ENCODE measurements at regions not wholly inside any gene's neighbourhood (a gene's known extent, or its start where the extent isn't known, plus 50 kb on each side); places are given as distances from the start of the nearest gene placed in this dataset.

DNA sequence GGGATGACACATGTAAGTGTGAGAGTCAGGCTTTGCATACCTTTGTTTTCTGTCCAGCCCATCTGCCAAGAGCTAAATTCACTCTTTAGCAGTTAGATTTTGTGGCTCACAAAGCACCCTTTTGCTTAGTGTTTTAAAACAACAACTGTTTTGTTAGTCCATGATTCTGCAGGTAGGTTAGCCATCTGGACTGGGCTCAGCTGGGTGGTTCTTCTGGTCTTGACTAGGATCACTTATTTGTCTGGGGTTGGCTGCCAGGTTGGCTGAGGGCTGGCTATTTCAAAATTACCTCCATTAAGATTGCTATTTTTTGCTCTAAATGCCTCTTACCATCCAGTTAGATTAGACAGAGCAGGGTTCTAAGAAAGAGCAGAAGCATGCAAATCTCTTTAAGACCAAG, 489.3 kb downstream of the BTBD3 start:
- no peaks in the 10 kb centered on the region for H3K36me3 Mint-ChIP-seq (ENCODE audit: low read depth)
- no peak overlapping the region for H3K27ac Mint-ChIP-seq
- DNase-seq (ENCODE audit: low spot score), result no peak
- H3K9me3 Mint-ChIP-seq, result peaks cover 48% of the 10 kb centered on the region
- H3K27me3 Mint-ChIP-seq (ENCODE audit: low read depth), result no peaks in the 10 kb centered on the region
- intact Hi-C loops (cut with micrococcal nuclease), result no loop called here
- no peaks in the 10 kb centered on the region for H3K4me1 Mint-ChIP-seq (ENCODE audit: low read depth)
- no peak overlapping the region for H3K4me3 Mint-ChIP-seq (ENCODE audit: low read depth)

GRCh38 chr20:12409501-12409900, 491.8 kb downstream of the BTBD3 start:
- intact Hi-C loops (cut with micrococcal nuclease), result no loop called here
- Mint-ChIP-seq H3K9me3 (peaks cover 45% of the 10 kb centered on the region), H3K4me3 (ENCODE audit: low read depth) (no peak overlapping the region), H3K36me3 (ENCODE audit: low read depth) (no peaks in the 10 kb centered on the region), H3K4me1 (ENCODE audit: low read depth) (no peaks in the 10 kb centered on the region), H3K27ac (no peak overlapping the region), H3K27me3 (ENCODE audit: low read depth) (no peaks in the 10 kb centered on the region)
- DNase-seq (ENCODE audit: low spot score), result no peak

- DNase-seq (ENCODE audit: low spot score), result no peak
Observed at GRCh38 chr20:12410783-12411182, 493.1 kb downstream of the BTBD3 start.

GRCh38 chr20:12411246-12411940, 493.7 kb downstream of the BTBD3 start:
- no peak overlapping the region for H3K4me3 Mint-ChIP-seq (ENCODE audit: low read depth)
- no peaks in the 10 kb centered on the region for H3K36me3 Mint-ChIP-seq (ENCODE audit: low read depth)
- no peaks in the 10 kb centered on the region for H3K4me1 Mint-ChIP-seq (ENCODE audit: low read depth)
- DNase-seq (ENCODE audit: low spot score), result no peak
- H3K27me3 Mint-ChIP-seq (ENCODE audit: low read depth), result no peaks in the 10 kb centered on the region
- H3K9me3 Mint-ChIP-seq, result peaks cover 54% of the 10 kb centered on the region
- no peak overlapping the region for H3K27ac Mint-ChIP-seq
- intact Hi-C loops (cut with micrococcal nuclease), result no loop called here

More at GRCh38 chr20:12410783-12411182, 493.1 kb downstream of the BTBD3 start:
- H3K4me3 Mint-ChIP-seq (ENCODE audit: low read depth), result no peak overlapping the region
- intact Hi-C loops (cut with micrococcal nuclease), result no loop called here
- peaks cover 49% of the 10 kb centered on the region for H3K9me3 Mint-ChIP-seq
- H3K27ac Mint-ChIP-seq, result no peak overlapping the region
- H3K27me3 Mint-ChIP-seq (ENCODE audit: low read depth), result no peaks in the 10 kb centered on the region
- H3K4me1 Mint-ChIP-seq (ENCODE audit: low read depth), result no peaks in the 10 kb centered on the region
- no peaks in the 10 kb centered on the region for H3K36me3 Mint-ChIP-seq (ENCODE audit: low read depth)

- Mint-ChIP-seq H3K27ac (no peak overlapping the region), H3K9me3 (peaks cover 49% of the 10 kb centered on the region), H3K27me3 (ENCODE audit: low read depth) (no peaks in the 10 kb centered on the region), H3K4me1 (ENCODE audit: low read depth) (no peaks in the 10 kb centered on the region), H3K4me3 (ENCODE audit: low read depth) (no peak overlapping the region), H3K36me3 (ENCODE audit: low read depth) (no peaks in the 10 kb centered on the region)
- DNase-seq (ENCODE audit: low spot score), result no peak
- intact Hi-C loops (cut with micrococcal nuclease), result no loop called here
Observed at GRCh38 chr20:12413116-12413515, 495.4 kb downstream of the BTBD3 start.

GRCh38 chr20:12414446-12415274, 497.0 kb downstream of the BTBD3 start:
- Mint-ChIP-seq H3K36me3 (ENCODE audit: low read depth) (no peaks in the 10 kb centered on the region), H3K9me3 (peaks cover 50% of the 10 kb centered on the region), H3K4me3 (ENCODE audit: low read depth) (no peak overlapping the region), H3K27ac (no peak overlapping the region), H3K27me3 (ENCODE audit: low read depth) (no peaks in the 10 kb centered on the region), H3K4me1 (ENCODE audit: low read depth) (no peaks in the 10 kb centered on the region)
- no peak for DNase-seq (ENCODE audit: low spot score)
- intact Hi-C loops (cut with micrococcal nuclease), result no loop called here

- no peak overlapping the region for H3K4me3 Mint-ChIP-seq (ENCODE audit: low read depth)
- H3K27ac Mint-ChIP-seq, result no peak overlapping the region
- intact Hi-C loops (cut with micrococcal nuclease), result no loop called here
- H3K27me3 Mint-ChIP-seq (ENCODE audit: low read depth), result no peaks in the 10 kb centered on the region
- DNase-seq (ENCODE audit: low spot score), result no peak
- no peaks in the 10 kb centered on the region for H3K4me1 Mint-ChIP-seq (ENCODE audit: low read depth)
- H3K9me3 Mint-ChIP-seq, result peaks cover 46% of the 10 kb centered on the region
- H3K36me3 Mint-ChIP-seq (ENCODE audit: low read depth), result no peaks in the 10 kb centered on the region
Observed at GRCh38 chr20:12416281-12416680, 498.6 kb downstream of the BTBD3 start.

GRCh38 chr20:12433724-12434123, 516.0 kb downstream of the BTBD3 start:
- intact Hi-C loops (cut with micrococcal nuclease), result no loop called here
- Mint-ChIP-seq H3K27ac (no peak overlapping the region), H3K4me3 (ENCODE audit: low read depth) (no peak overlapping the region), H3K27me3 (ENCODE audit: low read depth) (no peaks in the 10 kb centered on the region), H3K9me3 (peaks cover 21% of the 10 kb centered on the region), H3K36me3 (ENCODE audit: low read depth) (no peaks in the 10 kb centered on the region), H3K4me1 (ENCODE audit: low read depth) (no peaks in the 10 kb centered on the region)
- no peak for DNase-seq (ENCODE audit: low spot score)

GRCh38 chr20:12434672-12435071, 517.0 kb downstream of the BTBD3 start:
- Mint-ChIP-seq H3K36me3 (ENCODE audit: low read depth) (no peaks in the 10 kb centered on the region), H3K27ac (no peak overlapping the region), H3K4me3 (ENCODE audit: low read depth) (no peak overlapping the region), H3K4me1 (ENCODE audit: low read depth) (no peaks in the 10 kb centered on the region), H3K27me3 (ENCODE audit: low read depth) (no peaks in the 10 kb centered on the region), H3K9me3 (peaks cover 28% of the 10 kb centered on the region)
- DNase-seq (ENCODE audit: low spot score), result no peak
- intact Hi-C loops (cut with micrococcal nuclease), result no loop called here

DNA sequence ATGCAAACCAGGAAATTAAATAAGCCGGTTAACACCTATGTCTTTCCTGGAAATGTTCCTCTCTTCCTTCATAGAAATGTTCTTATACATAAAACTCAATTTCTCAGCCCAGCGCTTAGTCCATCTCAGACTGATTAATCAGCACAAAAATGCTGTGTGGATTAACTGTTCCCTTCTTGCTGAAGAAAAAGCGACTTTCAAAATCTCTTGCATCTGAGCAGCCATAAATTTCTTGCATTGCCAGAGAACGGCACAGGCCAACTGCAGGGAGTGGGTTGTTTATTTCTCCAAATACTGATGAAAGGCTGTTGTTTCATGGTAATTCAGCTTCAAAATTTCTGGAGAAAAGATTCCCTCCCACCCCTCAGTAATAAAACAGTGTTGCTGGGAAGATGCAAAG, 517.6 kb downstream of the BTBD3 start:
- no peaks in the 10 kb centered on the region for H3K4me1 Mint-ChIP-seq (ENCODE audit: low read depth)
- intact Hi-C loops (cut with micrococcal nuclease), result no loop called here
- no peak for DNase-seq (ENCODE audit: low spot score)
- H3K9me3 Mint-ChIP-seq, result peaks cover 28% of the 10 kb centered on the region
- no peak overlapping the region for H3K4me3 Mint-ChIP-seq (ENCODE audit: low read depth)
- no peak overlapping the region for H3K27ac Mint-ChIP-seq
- H3K36me3 Mint-ChIP-seq (ENCODE audit: low read depth), result no peaks in the 10 kb centered on the region
- no peaks in the 10 kb centered on the region for H3K27me3 Mint-ChIP-seq (ENCODE audit: low read depth)

- no peaks in the 10 kb centered on the region for H3K4me1 Mint-ChIP-seq (ENCODE audit: low read depth)
- no peaks in the 10 kb centered on the region for H3K27me3 Mint-ChIP-seq (ENCODE audit: low read depth)
- no peak for DNase-seq (ENCODE audit: low spot score)
- H3K36me3 Mint-ChIP-seq (ENCODE audit: low read depth), result no peaks in the 10 kb centered on the region
- intact Hi-C loops (cut with micrococcal nuclease), result no loop called here
- H3K4me3 Mint-ChIP-seq (ENCODE audit: low read depth), result no peak overlapping the region
- H3K9me3 Mint-ChIP-seq, result peaks cover 43% of the 10 kb centered on the region
- H3K27ac Mint-ChIP-seq, result no peak overlapping the region
Observed at GRCh38 chr20:12453711-12454110, 536.0 kb downstream of the BTBD3 start.

GRCh38 chr20:12455148-12455547, 537.5 kb downstream of the BTBD3 start:
- no peak for DNase-seq (ENCODE audit: low spot score)
- Mint-ChIP-seq H3K4me3 (ENCODE audit: low read depth) (no peak overlapping the region), H3K9me3 (peaks cover 36% of the 10 kb centered on the region), H3K36me3 (ENCODE audit: low read depth) (no peaks in the 10 kb centered on the region), H3K27me3 (ENCODE audit: low read depth) (no peaks in the 10 kb centered on the region), H3K4me1 (ENCODE audit: low read depth) (no peaks in the 10 kb centered on the region), H3K27ac (no peak overlapping the region)
- intact Hi-C loops (cut with micrococcal nuclease), result no loop called here

GRCh38 chr20:12458241-12458640, 540.5 kb downstream of the BTBD3 start:
- Mint-ChIP-seq H3K4me3 (ENCODE audit: low read depth) (no peak overlapping the region), H3K36me3 (ENCODE audit: low read depth) (no peaks in the 10 kb centered on the region), H3K27ac (no peak overlapping the region), H3K4me1 (ENCODE audit: low read depth) (no peaks in the 10 kb centered on the region), H3K9me3 (peaks cover 47% of the 10 kb centered on the region), H3K27me3 (ENCODE audit: low read depth) (no peaks in the 10 kb centered on the region)
- intact Hi-C loops (cut with micrococcal nuclease), result no loop called here
- DNase-seq (ENCODE audit: low spot score), result no peak
